LNCAP (cell line): ENCODE measurements at regions not wholly inside any gene's neighbourhood (a gene's known extent, or its start where the extent isn't known, plus 50 kb on each side); places are given as distances from the start of the nearest gene placed in this dataset.

ENCODE experiments used
- CTCF ChIP-seq: fragments of 450-650 bp; IDR thresholded peaks from 2 replicates; pipeline ENCODE4 v1.5.1; 2017; ENCODE audit warnings: mild to moderate bottlenecking

DNA sequence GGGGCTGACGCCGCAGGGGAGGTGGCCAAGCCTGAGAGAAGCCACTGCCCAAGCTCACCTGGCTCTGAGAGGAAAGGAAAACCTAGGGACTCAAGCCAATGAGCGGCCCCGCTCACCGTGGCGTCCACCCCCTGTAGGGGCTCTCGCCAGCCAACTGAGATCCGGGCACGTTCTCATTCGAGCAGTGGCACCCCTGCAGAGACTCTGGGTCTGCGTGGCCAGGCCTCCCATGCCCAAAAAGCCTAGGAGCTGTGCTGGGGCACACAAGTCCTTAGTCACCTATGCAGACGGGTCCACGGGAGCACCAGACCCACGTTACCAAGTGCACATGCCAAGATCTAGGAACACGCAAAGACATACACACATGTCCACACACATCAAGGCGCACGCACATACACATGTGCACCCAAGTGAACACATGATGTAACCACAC is 106.2 kb downstream of the NCOR2 start:
- TF ChIP-seq CTCF, result no peak

- TF ChIP-seq CTCF, result no peak
Observed at GRCh38 chr12:124460771-124461170, 106.6 kb downstream of the NCOR2 start.

DNA sequence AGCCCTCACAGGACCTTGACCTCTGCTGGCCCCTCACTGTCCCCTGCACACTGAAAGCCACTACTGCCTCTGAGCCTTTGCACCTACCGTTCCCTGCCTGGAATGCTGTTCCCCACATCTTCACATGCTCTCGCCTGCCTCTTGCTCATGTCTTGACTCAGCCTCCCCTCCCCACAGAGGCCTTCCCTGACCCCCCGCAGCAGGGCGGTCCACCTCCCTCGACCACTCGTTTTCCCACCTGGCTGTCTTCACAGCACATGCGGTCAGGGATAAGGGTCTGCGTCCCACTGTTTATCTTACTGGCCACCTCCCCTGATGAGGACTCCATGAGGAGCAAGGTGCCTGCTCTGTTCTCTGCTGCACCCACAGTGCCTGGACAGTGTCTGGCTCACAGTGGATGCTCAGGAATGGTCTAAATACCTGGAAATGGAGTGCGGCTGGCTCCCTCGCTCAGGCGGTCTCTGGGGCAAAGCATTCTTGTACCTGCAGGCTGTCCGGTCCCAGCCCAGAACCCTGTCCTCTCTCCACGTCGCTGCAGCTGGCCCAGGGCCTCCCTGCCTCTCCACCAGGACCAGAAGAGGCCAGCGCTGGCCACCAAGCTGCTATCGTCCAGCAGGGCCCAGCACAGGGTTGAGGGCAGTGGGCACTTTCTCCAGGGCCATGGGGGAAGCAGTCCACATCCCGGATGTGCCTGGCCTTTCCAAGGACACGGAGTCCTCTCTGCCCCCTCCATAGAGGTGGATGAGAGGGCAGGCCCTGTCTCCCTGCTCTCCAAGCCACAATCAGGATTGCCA is 107.4 kb downstream of the NCOR2 start:
- no peak for TF ChIP-seq CTCF

DNA sequence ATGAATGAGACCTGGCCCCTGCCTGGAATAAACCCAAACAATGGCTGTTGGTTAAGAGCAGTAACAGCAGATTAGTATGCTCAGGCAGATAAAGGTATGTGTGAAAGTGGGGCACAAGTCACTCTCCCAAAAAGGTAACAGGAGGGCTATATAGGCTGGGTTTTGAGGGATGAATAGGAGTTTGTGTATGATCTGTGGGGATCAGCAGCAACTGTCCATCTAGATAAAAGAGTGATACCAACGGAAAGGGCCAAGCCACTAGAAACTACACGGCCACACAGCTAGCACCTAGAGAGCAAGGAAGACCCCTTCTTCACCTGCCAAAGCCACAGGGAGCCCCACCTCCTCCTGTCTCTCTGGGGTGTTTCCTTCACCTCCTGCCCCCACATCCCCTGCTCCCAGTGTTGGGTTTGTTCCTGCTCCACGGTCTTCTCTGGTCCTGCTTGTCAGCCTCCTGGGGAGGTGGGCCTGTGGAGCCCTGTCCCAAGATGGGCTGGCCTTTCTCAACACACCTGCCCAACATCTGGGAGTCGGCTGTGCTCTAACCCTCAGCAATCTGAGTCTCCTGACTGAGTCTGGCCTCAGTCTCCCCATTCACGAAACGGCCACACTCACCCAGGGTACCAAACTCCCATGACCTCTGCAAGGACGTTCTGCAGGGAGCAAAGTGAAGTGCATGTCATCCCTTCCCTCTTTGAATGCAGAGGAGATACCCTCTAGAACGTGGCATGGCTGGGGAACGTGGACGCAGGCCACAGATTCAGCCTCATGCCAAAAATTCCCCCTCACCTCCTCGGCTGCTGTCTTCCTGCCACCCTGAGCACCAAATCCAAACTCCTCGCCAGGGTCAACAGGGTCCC is 108.2 kb downstream of the NCOR2 start:
- no peak for TF ChIP-seq CTCF

- TF ChIP-seq CTCF, result no peak
Observed at GRCh38 chr12:124458220-124458991, 109.0 kb downstream of the NCOR2 start.

GRCh38 chr12:124457287-124458219 is 109.9 kb downstream of the NCOR2 start:
- TF ChIP-seq CTCF, result no peak
